GM23338 (cell line): ENCODE measurements at regions not wholly inside any gene's neighbourhood (a gene's known extent, or its start where the extent isn't known, plus 50 kb on each side); places are given as distances from the start of the nearest gene placed in this dataset.

Experiments
- ATAC-seq: fragments of 200-7000 bp; cut with Tn5 transposase; 3 replicates; pipeline ENCODE4 v1.9.1; 2020
- DNase-seq: peaks from one replicate; pipeline ENCODE4 v3.0.0-alpha.2; 2015; ENCODE audit warnings: low spot score
- H2AFZ ChIP-seq: fragments of 200-600 bp; sonication (generic); 2 replicates; pipeline ENCODE4 v1.8.0; 2016; ENCODE audit warnings: antibody characterized with exemption, mild to moderate bottlenecking, moderate library complexity
- H3F3A ChIP-seq: fragments of 200-600 bp; sonication (generic); replicated peaks from 2 replicates; pipeline ENCODE4 v1.8.0; 2017; ENCODE audit warnings: antibody characterized with exemption, mixed run types, low read depth
- H3K27ac ChIP-seq: fragments of 200-600 bp; sonication (generic); 2 replicates; pipeline ENCODE4 v1.6.1; 2016; ENCODE audit warnings: low read depth
- H3K27me3 ChIP-seq: fragments of 200-600 bp; sonication (generic); 2 replicates; pipeline ENCODE4 v1.8.0; 2016; ENCODE audit warnings: mild to moderate bottlenecking, mixed run types, moderate library complexity; ENCODE audit not compliant: insufficient read depth
- H3K36me3 ChIP-seq: fragments of 200-600 bp; sonication (generic); 2 replicates; pipeline ENCODE4 v1.8.0; 2016; ENCODE audit warnings: mild to moderate bottlenecking; ENCODE audit not compliant: insufficient read depth
- H3K4me1 ChIP-seq: fragments of 200-600 bp; sonication (generic); 2 replicates; pipeline ENCODE4 v1.8.0; 2016; ENCODE audit warnings: mild to moderate bottlenecking, moderate library complexity; ENCODE audit not compliant: insufficient read depth
- H3K4me2 ChIP-seq: fragments of 200-600 bp; sonication (generic); 2 replicates; pipeline ENCODE4 v1.7.1; 2017; ENCODE audit warnings: mixed run types
- H3K4me3 ChIP-seq: fragments of 200-600 bp; sonication (generic); 2 replicates; pipeline ENCODE4 v1.6.1; 2016; ENCODE audit warnings: mixed run types
- H3K79me2 ChIP-seq: fragments of 200-600 bp; sonication (generic); replicated peaks from 2 replicates; pipeline ENCODE4 v1.8.0; 2017; ENCODE audit warnings: mild to moderate bottlenecking; ENCODE audit not compliant: insufficient read depth
- H3K9me2 ChIP-seq: fragments of 200-600 bp; sonication (generic); 2 replicates; pipeline ENCODE4 v1.8.0; 2017; ENCODE audit not compliant: insufficient read depth
- H4K20me1 ChIP-seq: fragments of 200-600 bp; sonication (generic); replicated peaks from 2 replicates; pipeline ENCODE4 v1.8.0; 2017; ENCODE audit warnings: mild to moderate bottlenecking; ENCODE audit not compliant: insufficient read depth
- H3K27ac Mint-ChIP-seq: 2 replicates; pipeline ENCODE4 v1.8.0; 2020; ENCODE audit warnings: inconsistent platforms, mild to moderate bottlenecking, moderate library complexity, mixed read lengths
- H3K27me3 Mint-ChIP-seq: 3 replicates; pipeline ENCODE4 v1.8.0; 2022; ENCODE audit warnings: low read depth, mild to moderate bottlenecking, moderate library complexity, mixed read lengths, inconsistent platforms; ENCODE audit not compliant: insufficient read depth, poor library complexity
- H3K36me3 Mint-ChIP-seq: 3 replicates; pipeline ENCODE4 v1.8.0; 2021; ENCODE audit warnings: low read depth, mild to moderate bottlenecking, inconsistent platforms, moderate library complexity, mixed read lengths
- H3K4me1 Mint-ChIP-seq: 3 replicates; pipeline ENCODE4 v1.8.0; 2020; ENCODE audit warnings: mild to moderate bottlenecking, inconsistent platforms, mixed read lengths
- H3K4me3 Mint-ChIP-seq: 3 replicates; pipeline ENCODE4 v1.8.0; 2021; ENCODE audit warnings: moderate library complexity, mild to moderate bottlenecking, inconsistent platforms, mixed read lengths
- H3K9me3 Mint-ChIP-seq: 3 replicates; pipeline ENCODE4 v1.8.0; 2020; ENCODE audit warnings: moderate library complexity, mild to moderate bottlenecking, inconsistent platforms, mixed read lengths
- CREB1 ChIP-seq: fragments of 250-450 bp; sonication (Bioruptor Pico); IDR thresholded peaks from 2 replicates; pipeline ENCODE4 v1.5.0; 2020; ENCODE audit warnings: low read depth, mild to moderate bottlenecking, moderate library complexity
- CTCF ChIP-seq, 2 experiments: fragments of 200-600 bp in 1 of 2; sonication (generic) in 1 of 2; conservative IDR thresholded peaks; 2 replicates each; pipeline versions ENCODE4 v1.5.1 to v1.6.1; 2016 to 2017; ENCODE audit warnings: antibody characterized with exemption in 2 of 2, low read depth in 2 of 2, mild to moderate bottlenecking in 2 of 2, moderate library complexity in 1 of 2
- EZH2 ChIP-seq: fragments of 200-600 bp; sonication (generic); IDR thresholded peaks from one replicate; pipeline ENCODE4 v1.8.0; 2017; ENCODE audit warnings: antibody characterized with exemption, mild to moderate bottlenecking, low read depth; ENCODE audit not compliant: unreplicated experiment
- EZH2phosphoT487 ChIP-seq: fragments of 200-600 bp; sonication (generic); IDR thresholded peaks from one replicate; pipeline ENCODE4 v1.8.1; 2018; ENCODE audit warnings: antibody characterized with exemption; ENCODE audit not compliant: unreplicated experiment
- JUNB ChIP-seq: IDR thresholded peaks from one replicate; pipeline ENCODE4 v1.6.1; 2016; ENCODE audit warnings: antibody characterized with exemption; ENCODE audit not compliant: unreplicated experiment
- NANOG ChIP-seq: IDR thresholded peaks from 2 replicates; pipeline ENCODE4 v1.6.1; 2016; ENCODE audit warnings: antibody characterized with exemption, borderline replicate concordance
- POLR2AphosphoS5 ChIP-seq: IDR thresholded peaks from 2 replicates; pipeline ENCODE4 v1.6.1; 2016; ENCODE audit warnings: antibody characterized with exemption, low read depth
- REST ChIP-seq: IDR thresholded peaks from one replicate; pipeline ENCODE4 v1.6.1; 2018; ENCODE audit warnings: antibody characterized with exemption; ENCODE audit not compliant: unreplicated experiment
- STAT1 ChIP-seq: IDR thresholded peaks from one replicate; pipeline ENCODE4 v1.6.1; 2016; ENCODE audit warnings: antibody characterized with exemption; ENCODE audit not compliant: unreplicated experiment
- ZNF114 ChIP-seq: fragments of 250-450 bp; sonication (Bioruptor Pico); IDR thresholded peaks from 2 replicates; pipeline ENCODE4 v1.5.0; 2020; ENCODE audit warnings: mild to moderate bottlenecking, moderate library complexity
- ZNF331 ChIP-seq: fragments of 250-450 bp; sonication (Bioruptor Pico); IDR thresholded peaks from 2 replicates; pipeline ENCODE4 v1.5.0; 2020; ENCODE audit warnings: low read depth, mild to moderate bottlenecking, moderate library complexity
- TF ChIP-seq, protein P1 (sequence below): fragments of 250-450 bp; sonication (Bioruptor Pico); IDR thresholded peaks from 2 replicates; pipeline ENCODE4 v1.5.0; 2020; ENCODE audit warnings: mild to moderate bottlenecking, moderate library complexity
- TF ChIP-seq, protein P2 (sequence below): IDR thresholded peaks from 2 replicates; pipeline ENCODE4 v1.6.1; 2016; ENCODE audit warnings: antibody characterized with exemption

- Histone ChIP-seq H4K20me1 (no peaks in the 10 kb centered on the region), H3K4me3 (no peak overlapping the region), H3K79me2 (no peaks in the 10 kb centered on the region), H2AFZ (no peak overlapping the region), H3K4me1 (no peaks in the 10 kb centered on the region), H3K4me2 (no peak overlapping the region), H3F3A (no peaks in the 10 kb centered on the region), H3K36me3 (no peaks in the 10 kb centered on the region), H3K9me2 (0 out of 2 replicates have a peak, but pooled peaks cover under 1% of the 10 kb centered on the region), H3K27me3 (no peaks in the 10 kb centered on the region), H3K27ac (no peak overlapping the region)
- H3K4me3 Mint-ChIP-seq, result no peak overlapping the region
- ATAC-seq (no peak), DNase-seq (no peak)
- no peaks in the 10 kb centered on the region for H3K36me3 Mint-ChIP-seq
- H3K27ac Mint-ChIP-seq, result no peak overlapping the region
- no peak for TF ChIP-seq CTCF (conservative IDR thresholded peaks at IDR 0.05; ENCODE audit: low read depth in 2 of 2)
- TF ChIP-seq EZH2, result no peak
- TF ChIP-seq, protein P1, sequence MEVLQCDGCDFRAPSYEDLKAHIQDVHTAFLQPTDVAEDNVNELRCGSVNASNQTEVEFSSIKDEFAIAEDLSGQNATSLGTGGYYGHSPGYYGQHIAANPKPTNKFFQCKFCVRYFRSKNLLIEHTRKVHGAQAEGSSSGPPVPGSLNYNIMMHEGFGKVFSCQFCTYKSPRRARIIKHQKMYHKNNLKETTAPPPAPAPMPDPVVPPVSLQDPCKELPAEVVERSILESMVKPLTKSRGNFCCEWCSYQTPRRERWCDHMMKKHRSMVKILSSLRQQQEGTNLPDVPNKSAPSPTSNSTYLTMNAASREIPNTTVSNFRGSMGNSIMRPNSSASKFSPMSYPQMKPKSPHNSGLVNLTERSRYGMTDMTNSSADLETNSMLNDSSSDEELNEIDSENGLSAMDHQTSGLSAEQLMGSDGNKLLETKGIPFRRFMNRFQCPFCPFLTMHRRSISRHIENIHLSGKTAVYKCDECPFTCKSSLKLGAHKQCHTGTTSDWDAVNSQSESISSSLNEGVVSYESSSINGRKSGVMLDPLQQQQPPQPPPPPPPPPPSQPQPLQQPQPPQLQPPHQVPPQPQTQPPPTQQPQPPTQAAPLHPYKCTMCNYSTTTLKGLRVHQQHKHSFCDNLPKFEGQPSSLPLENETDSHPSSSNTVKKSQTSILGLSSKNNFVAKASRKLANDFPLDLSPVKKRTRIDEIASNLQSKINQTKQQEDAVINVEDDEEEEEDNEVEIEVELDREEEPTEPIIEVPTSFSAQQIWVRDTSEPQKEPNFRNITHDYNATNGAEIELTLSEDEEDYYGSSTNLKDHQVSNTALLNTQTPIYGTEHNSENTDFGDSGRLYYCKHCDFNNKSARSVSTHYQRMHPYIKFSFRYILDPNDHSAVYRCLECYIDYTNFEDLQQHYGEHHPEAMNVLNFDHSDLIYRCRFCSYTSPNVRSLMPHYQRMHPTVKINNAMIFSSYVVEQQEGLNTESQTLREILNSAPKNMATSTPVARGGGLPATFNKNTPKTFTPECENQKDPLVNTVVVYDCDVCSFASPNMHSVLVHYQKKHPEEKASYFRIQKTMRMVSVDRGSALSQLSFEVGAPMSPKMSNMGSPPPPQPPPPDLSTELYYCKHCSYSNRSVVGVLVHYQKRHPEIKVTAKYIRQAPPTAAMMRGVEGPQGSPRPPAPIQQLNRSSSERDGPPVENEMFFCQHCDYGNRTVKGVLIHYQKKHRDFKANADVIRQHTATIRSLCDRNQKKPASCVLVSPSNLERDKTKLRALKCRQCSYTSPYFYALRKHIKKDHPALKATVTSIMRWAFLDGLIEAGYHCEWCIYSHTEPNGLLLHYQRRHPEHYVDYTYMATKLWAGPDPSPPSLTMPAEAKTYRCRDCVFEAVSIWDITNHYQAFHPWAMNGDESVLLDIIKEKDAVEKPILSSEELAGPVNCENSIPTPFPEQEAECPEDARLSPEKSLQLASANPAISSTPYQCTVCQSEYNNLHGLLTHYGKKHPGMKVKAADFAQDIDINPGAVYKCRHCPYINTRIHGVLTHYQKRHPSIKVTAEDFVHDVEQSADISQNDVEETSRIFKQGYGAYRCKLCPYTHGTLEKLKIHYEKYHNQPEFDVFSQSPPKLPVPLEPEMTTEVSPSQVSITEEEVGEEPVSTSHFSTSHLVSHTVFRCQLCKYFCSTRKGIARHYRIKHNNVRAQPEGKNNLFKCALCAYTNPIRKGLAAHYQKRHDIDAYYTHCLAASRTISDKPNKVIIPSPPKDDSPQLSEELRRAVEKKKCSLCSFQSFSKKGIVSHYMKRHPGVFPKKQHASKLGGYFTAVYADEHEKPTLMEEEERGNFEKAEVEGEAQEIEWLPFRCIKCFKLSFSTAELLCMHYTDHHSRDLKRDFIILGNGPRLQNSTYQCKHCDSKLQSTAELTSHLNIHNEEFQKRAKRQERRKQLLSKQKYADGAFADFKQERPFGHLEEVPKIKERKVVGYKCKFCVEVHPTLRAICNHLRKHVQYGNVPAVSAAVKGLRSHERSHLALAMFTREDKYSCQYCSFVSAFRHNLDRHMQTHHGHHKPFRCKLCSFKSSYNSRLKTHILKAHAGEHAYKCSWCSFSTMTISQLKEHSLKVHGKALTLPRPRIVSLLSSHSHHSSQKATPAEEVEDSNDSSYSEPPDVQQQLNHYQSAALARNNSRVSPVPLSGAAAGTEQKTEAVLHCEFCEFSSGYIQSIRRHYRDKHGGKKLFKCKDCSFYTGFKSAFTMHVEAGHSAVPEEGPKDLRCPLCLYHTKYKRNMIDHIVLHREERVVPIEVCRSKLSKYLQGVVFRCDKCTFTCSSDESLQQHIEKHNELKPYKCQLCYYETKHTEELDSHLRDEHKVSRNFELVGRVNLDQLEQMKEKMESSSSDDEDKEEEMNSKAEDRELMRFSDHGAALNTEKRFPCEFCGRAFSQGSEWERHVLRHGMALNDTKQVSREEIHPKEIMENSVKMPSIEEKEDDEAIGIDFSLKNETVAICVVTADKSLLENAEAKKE, result no peak
- no peak for TF ChIP-seq ZNF331 (CRISPR knock-in tag)
- no peak for TF ChIP-seq JUNB
- TF ChIP-seq REST, result no peak
- TF ChIP-seq, protein P2, sequence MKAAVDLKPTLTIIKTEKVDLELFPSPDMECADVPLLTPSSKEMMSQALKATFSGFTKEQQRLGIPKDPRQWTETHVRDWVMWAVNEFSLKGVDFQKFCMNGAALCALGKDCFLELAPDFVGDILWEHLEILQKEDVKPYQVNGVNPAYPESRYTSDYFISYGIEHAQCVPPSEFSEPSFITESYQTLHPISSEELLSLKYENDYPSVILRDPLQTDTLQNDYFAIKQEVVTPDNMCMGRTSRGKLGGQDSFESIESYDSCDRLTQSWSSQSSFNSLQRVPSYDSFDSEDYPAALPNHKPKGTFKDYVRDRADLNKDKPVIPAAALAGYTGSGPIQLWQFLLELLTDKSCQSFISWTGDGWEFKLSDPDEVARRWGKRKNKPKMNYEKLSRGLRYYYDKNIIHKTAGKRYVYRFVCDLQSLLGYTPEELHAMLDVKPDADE, result no peak
- TF ChIP-seq EZH2phosphoT487, result no peak
- TF ChIP-seq POLR2AphosphoS5, result no peak
- TF ChIP-seq STAT1, result no peak
- TF ChIP-seq NANOG, result no peak
- TF ChIP-seq CREB1, result no peak
- TF ChIP-seq ZNF114, result no peak
- no peaks in the 10 kb centered on the region for H3K9me3 Mint-ChIP-seq
- peaks cover 6% of the 10 kb centered on the region; the same call in 2 of the 3 replicates for H3K4me1 Mint-ChIP-seq
- H3K27me3 Mint-ChIP-seq, result peaks cover 1% of the 10 kb centered on the region
Observed at GRCh38 chr3:76482510-76482909, 557.4 kb upstream of the ROBO2 start.
